PC-9 (cell line): ENCODE measurements at regions not wholly inside any gene's neighbourhood (a gene's known extent, or its start where the extent isn't known, plus 50 kb on each side); places are given as distances from the start of the nearest gene placed in this dataset.

ENCODE experiments used
- BruUV-seq: library from RNA; stranded (reverse); fragments of 400-500 nt; replicated peaks from 2 replicates; lab custom pipeline; 2021; lab: Mats Ljungman, UMichigan
- CTCF ChIA-PET: fragments of 300-600 bp; sonication (Branson Sonifier 250); formaldehyde crosslinking; loops from one replicate; lab custom pipeline; 2022; ENCODE audit warnings: antibody characterized with exemption; lab: Charles Lee
- POLR2A ChIA-PET: fragments of 300-600 bp; sonication (Branson Sonifier 250); formaldehyde crosslinking; loops from one replicate; lab custom pipeline; 2022; ENCODE audit warnings: antibody characterized with exemption; ENCODE audit not compliant: unreplicated experiment; lab: Charles Lee
- DNase-seq, 2 experiments: peaks; one replicate each; pipeline versions ENCODE4 v3.0.0 to v3.0.0-alpha.2; 2015 to 2022; ENCODE audit warnings: mixed read lengths in 1 of 2
- H2AFZ ChIP-seq: fragments of 200-600 bp; sonication (generic); 2 replicates; pipeline ENCODE4 v1.8.1; 2017; ENCODE audit warnings: antibody characterized with exemption
- H3F3A ChIP-seq: fragments of 200-600 bp; sonication (generic); 2 replicates; pipeline ENCODE4 v1.8.1; 2017; ENCODE audit warnings: antibody characterized with exemption, mild to moderate bottlenecking, low read depth; ENCODE audit not compliant: insufficient read depth
- H3K27ac ChIP-seq: fragments of 200-600 bp; sonication (generic); 2 replicates; pipeline ENCODE4 v1.6.1; 2016; ENCODE audit warnings: mixed run types
- H3K27me3 ChIP-seq: fragments of 200-600 bp; sonication (generic); 2 replicates; pipeline ENCODE4 v1.6.1; 2016; ENCODE audit warnings: low read depth, mixed run types; ENCODE audit not compliant: insufficient read depth
- H3K36me3 ChIP-seq: fragments of 200-600 bp; sonication (generic); 2 replicates; pipeline ENCODE4 v1.6.1; 2016; ENCODE audit warnings: low read depth, mixed run types
- H3K4me1 ChIP-seq: fragments of 200-600 bp; sonication (generic); replicated peaks from 2 replicates; pipeline ENCODE4 v1.6.1; 2016; ENCODE audit warnings: mixed run types; ENCODE audit not compliant: insufficient read depth
- H3K4me2 ChIP-seq: fragments of 200-600 bp; sonication (generic); 2 replicates; pipeline ENCODE4 v1.6.1; 2017; ENCODE audit warnings: mixed run types
- H3K4me3 ChIP-seq: fragments of 200-600 bp; sonication (generic); 2 replicates; pipeline ENCODE4 v1.6.1; 2016; ENCODE audit warnings: mixed run types
- H3K79me2 ChIP-seq: fragments of 200-600 bp; sonication (generic); 2 replicates; pipeline ENCODE4 v1.6.1; 2017; ENCODE audit warnings: low read depth, mixed run types
- H3K9me2 ChIP-seq: fragments of 200-600 bp; sonication (generic); 2 replicates; pipeline ENCODE4 v1.8.1; 2017; ENCODE audit warnings: mild to moderate bottlenecking; ENCODE audit not compliant: insufficient read depth
- H3K9me3 ChIP-seq: fragments of 200-600 bp; sonication (generic); 2 replicates; pipeline ENCODE4 v1.8.1; 2016; ENCODE audit warnings: low read depth; ENCODE audit not compliant: insufficient read depth
- H4K20me1 ChIP-seq: fragments of 200-600 bp; sonication (generic); 2 replicates; pipeline ENCODE4 v1.8.1; 2017; ENCODE audit not compliant: insufficient read depth
- CTCF ChIP-seq: fragments of 200-600 bp; sonication (generic); conservative IDR thresholded peaks from 2 replicates; pipeline ENCODE4 v1.6.1; 2017; ENCODE audit warnings: mixed run types, antibody characterized with exemption, mild to moderate bottlenecking, moderate library complexity
- EZH2 ChIP-seq: fragments of 200-600 bp; sonication (generic); IDR thresholded peaks from 2 replicates; pipeline ENCODE4 v1.8.0; 2017; ENCODE audit warnings: antibody characterized with exemption, low read depth
- intact Hi-C: fragments of 100-400 bp; cut with micrococcal nuclease; formaldehyde crosslinking; loops from one replicate; pipeline ENCODE4 v1.10.0; 2022; ENCODE audit not compliant: unreplicated experiment

GRCh38 chr20:60812561-60812960 lies 439.5 kb upstream of the CDH4 start:
- intact Hi-C loops = no loop called here
- Histone ChIP-seq H3K27ac (no peak overlapping the region), H3K27me3 (peaks cover 45% of the 10 kb centered on the region; the same call in 1 of the 2 replicates), H3F3A (no peaks in the 10 kb centered on the region), H3K9me2 (no peaks in the 10 kb centered on the region), H3K4me2 (no peak overlapping the region), H3K4me3 (no peak overlapping the region), H3K4me1 (no peaks in the 10 kb centered on the region), H4K20me1 (no peaks in the 10 kb centered on the region), H3K9me3 (no peaks in the 10 kb centered on the region), H3K79me2 (no peaks in the 10 kb centered on the region), H3K36me3 (no peaks in the 10 kb centered on the region), H2AFZ (no peak overlapping the region)
- CTCF ChIA-PET = no interaction called here
- no peak for DNase-seq
- no TSS peak for BruUV-seq
- no peak for TF ChIP-seq EZH2
- no peak for TF ChIP-seq CTCF
- POLR2A ChIA-PET = no interaction called here

DNA sequence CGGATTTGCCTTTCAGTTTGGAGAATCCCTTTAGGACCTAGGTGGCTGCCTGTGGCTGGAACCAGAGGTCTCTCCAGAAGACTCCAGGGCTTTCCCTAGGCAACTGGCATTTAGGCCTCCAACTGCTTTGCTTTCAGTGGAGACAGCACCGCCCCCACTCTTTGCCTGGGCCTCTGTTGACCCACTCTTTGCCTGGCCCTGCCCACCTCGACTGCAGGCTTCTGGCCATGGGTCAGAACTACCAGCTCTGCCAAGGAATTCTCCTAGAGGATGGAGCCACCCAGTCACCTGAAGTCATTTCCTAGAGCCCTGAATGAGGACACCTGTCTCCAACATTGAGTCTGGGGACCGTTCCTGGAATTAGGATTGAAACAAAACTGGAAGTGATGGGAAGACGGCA lies 439.0 kb upstream of the CDH4 start:
- ChIA-PET CTCF (no interaction called here), POLR2A (no interaction called here)
- Histone ChIP-seq H3F3A (no peaks in the 10 kb centered on the region), H3K79me2 (no peaks in the 10 kb centered on the region), H3K4me1 (no peaks in the 10 kb centered on the region), H3K9me2 (no peaks in the 10 kb centered on the region), H3K36me3 (no peaks in the 10 kb centered on the region), H3K4me3 (no peak overlapping the region), H3K27me3 (peaks cover 41% of the 10 kb centered on the region; the same call in 1 of the 2 replicates), H3K27ac (no peak overlapping the region), H2AFZ (no peak overlapping the region), H3K9me3 (no peaks in the 10 kb centered on the region), H4K20me1 (no peaks in the 10 kb centered on the region), H3K4me2 (no peak overlapping the region)
- no peak for DNase-seq
- TF ChIP-seq EZH2 (no peak), CTCF (no peak)
- intact Hi-C loops = no loop called here
- no TSS peak for BruUV-seq

DNA sequence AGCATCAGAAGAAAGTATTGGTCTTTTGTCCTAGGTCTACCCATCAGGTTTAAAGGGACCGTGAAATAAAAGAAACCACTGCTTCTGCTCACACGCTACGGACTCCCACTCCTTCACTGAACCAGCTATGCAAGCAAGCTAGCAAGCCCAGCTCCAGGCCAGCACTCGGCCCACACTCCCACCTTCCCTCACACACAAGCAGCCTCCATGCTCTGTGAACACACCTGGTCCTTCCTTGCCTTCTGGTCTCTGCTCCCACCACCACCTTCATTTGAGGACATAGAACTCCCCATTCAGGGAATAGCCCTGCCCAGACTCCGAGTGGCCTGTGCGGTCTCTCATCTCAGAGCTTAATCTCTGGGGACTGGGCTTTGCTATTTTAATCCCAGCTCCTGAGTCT lies 436.4 kb upstream of the CDH4 start:
- no TSS peak for BruUV-seq
- ChIA-PET POLR2A (no interaction called here), CTCF (no interaction called here)

GRCh38 chr20:60816901-60817300 lies 435.2 kb upstream of the CDH4 start:
- Histone ChIP-seq H3K27ac (no peak overlapping the region), H3F3A (no peaks in the 10 kb centered on the region), H3K4me1 (no peaks in the 10 kb centered on the region), H3K9me3 (no peaks in the 10 kb centered on the region), H4K20me1 (no peaks in the 10 kb centered on the region), H3K4me3 (no peak overlapping the region), H2AFZ (no peak overlapping the region), H3K79me2 (no peaks in the 10 kb centered on the region), H3K27me3 (peaks cover 17% of the 10 kb centered on the region), H3K36me3 (no peaks in the 10 kb centered on the region), H3K9me2 (no peaks in the 10 kb centered on the region), H3K4me2 (no peak overlapping the region)
- ChIA-PET POLR2A (no interaction called here), CTCF (no interaction called here)
- BruUV-seq = no TSS peak
- intact Hi-C loops = no loop called here
- no peak for TF ChIP-seq EZH2
- TF ChIP-seq CTCF = no peak
- DNase-seq = no peak

More for the DNA sequence above, 436.4 kb upstream of the CDH4 start:
- no peaks in the 10 kb centered on the region for H3K9me2 ChIP-seq
- no peaks in the 10 kb centered on the region for H3K9me3 ChIP-seq
- H3K4me1 ChIP-seq = no peaks in the 10 kb centered on the region
- H3K79me2 ChIP-seq = no peaks in the 10 kb centered on the region
- no peak overlapping the region for H3K4me2 ChIP-seq
- peaks cover 20% of the 10 kb centered on the region; the same call in 1 of the 2 replicates for H3K27me3 ChIP-seq
- H4K20me1 ChIP-seq = no peaks in the 10 kb centered on the region
- no peak overlapping the region for H2AFZ ChIP-seq
- no peak for DNase-seq
- H3F3A ChIP-seq = no peaks in the 10 kb centered on the region
- intact Hi-C loops = no loop called here
- no peak overlapping the region for H3K4me3 ChIP-seq
- no peak for TF ChIP-seq EZH2
- no peaks in the 10 kb centered on the region for H3K36me3 ChIP-seq
- H3K27ac ChIP-seq = no peak overlapping the region
